Thymus (tissue), 11 donors: ENCODE measurements at regions not wholly inside any gene's neighbourhood (a gene's known extent, or its start where the extent isn't known, plus 50 kb on each side); places are given as distances from the start of the nearest gene placed in this dataset.
"Not testable (repeated sequence)": the region's sequence is repeated elsewhere in the genome, so short reads cannot be mapped to it uniquely, and the experiment has no call there.

Experiments used
- DNase-seq, 9 donors: peaks; one replicate each; pipeline ENCODE4 v3.0.0-alpha.2; 2013; ENCODE audit warnings: low spot score in 9 of 9, low read depth in 6 of 9, missing footprints in 1 of 9
- H3K27ac ChIP-seq, 2 donors: one replicate each; pipeline ENCODE4 v1.5.1; 2013; ENCODE audit warnings: control low read depth in 1 of 2, low read depth in 1 of 2, low read length in 1 of 2, mild to moderate bottlenecking in 1 of 2, moderate library complexity in 1 of 2
- H3K27me3 ChIP-seq, 2 donors: one replicate each; pipeline ENCODE4 v1.5.1; 2013; ENCODE audit warnings: low read length in 1 of 2; ENCODE audit not compliant: control insufficient read depth in 2 of 2, insufficient read depth in 1 of 2
- H3K36me3 ChIP-seq, 2 donors: one replicate each; pipeline ENCODE4 v1.5.1; 2013; ENCODE audit warnings: low read length in 1 of 2, mild to moderate bottlenecking in 1 of 2, moderate library complexity in 1 of 2; ENCODE audit not compliant: control insufficient read depth in 2 of 2, insufficient read depth in 2 of 2
- H3K4me1 ChIP-seq, 2 donors: one replicate each; pipeline ENCODE4 v1.5.1; 2013; ENCODE audit warnings: low read length in 2 of 2; ENCODE audit not compliant: control insufficient read depth in 2 of 2, insufficient read depth in 2 of 2
- H3K4me3 ChIP-seq, 2 donors: one replicate each; pipeline ENCODE4 v1.5.1; 2013; ENCODE audit warnings: low read length in 2 of 2, control low read depth in 1 of 2, mild to moderate bottlenecking in 1 of 2
- H3K9me3 ChIP-seq, 2 donors: one replicate each; pipeline ENCODE4 v1.5.1; 2013; ENCODE audit warnings: low read length in 1 of 2, mild to moderate bottlenecking in 1 of 2; ENCODE audit not compliant: control insufficient read depth in 2 of 2, insufficient read depth in 1 of 2
- WGBS: extraction: QIAGEN DNeasy Blood & Tissue Kit; methylation state at CpG from one replicate; pipeline ENCODE4 v1.1.7; 2013; 5-methylcytosine and 5-hydroxymethylcytosine counted together
- donor health status: healthy.

DNA sequence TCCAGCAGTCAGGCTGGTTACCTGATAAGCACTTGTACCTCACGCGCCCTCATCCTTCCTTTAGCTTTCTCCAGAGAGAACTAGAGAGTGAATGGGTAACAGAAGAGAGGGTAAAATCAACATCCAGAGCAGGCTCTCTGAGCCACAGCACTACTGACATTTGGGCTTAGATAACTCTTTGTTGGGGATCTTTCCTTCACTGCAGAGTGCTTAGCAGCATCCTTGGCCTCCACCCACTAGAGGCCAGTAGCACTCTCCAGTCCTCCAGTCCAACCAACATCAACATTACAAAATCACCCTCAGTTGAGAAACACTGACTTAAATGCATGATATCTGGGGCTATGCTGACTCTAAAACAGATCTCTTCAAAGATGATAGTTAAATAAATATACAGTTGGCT, 220.7 kb downstream of the TACR3 start:
- H3K27ac ChIP-seq: no peak overlapping the region
- no peaks in the 10 kb centered on the region for H3K4me1 ChIP-seq
- no peak overlapping the region for H3K4me3 ChIP-seq
- no peaks in the 10 kb centered on the region for H3K36me3 ChIP-seq
- 92% methylated on average over 2 of the region's 2 CpGs for WGBS
- no peaks in the 10 kb centered on the region for H3K9me3 ChIP-seq
- no peaks in the 10 kb centered on the region for H3K27me3 ChIP-seq
- DNase-seq: no peak

GRCh38 chr4:103498161-103499070, 221.4 kb downstream of the TACR3 start:
- H3K9me3 ChIP-seq: no peaks in the 10 kb centered on the region
- H3K4me3 ChIP-seq: no peak overlapping the region
- no peaks in the 10 kb centered on the region for H3K4me1 ChIP-seq
- no peaks in the 10 kb centered on the region for H3K27me3 ChIP-seq
- WGBS: 83% methylated on average over 8 of the region's 8 CpGs
- no peaks in the 10 kb centered on the region for H3K36me3 ChIP-seq
- no peak for DNase-seq
- no peak overlapping the region for H3K27ac ChIP-seq

DNA sequence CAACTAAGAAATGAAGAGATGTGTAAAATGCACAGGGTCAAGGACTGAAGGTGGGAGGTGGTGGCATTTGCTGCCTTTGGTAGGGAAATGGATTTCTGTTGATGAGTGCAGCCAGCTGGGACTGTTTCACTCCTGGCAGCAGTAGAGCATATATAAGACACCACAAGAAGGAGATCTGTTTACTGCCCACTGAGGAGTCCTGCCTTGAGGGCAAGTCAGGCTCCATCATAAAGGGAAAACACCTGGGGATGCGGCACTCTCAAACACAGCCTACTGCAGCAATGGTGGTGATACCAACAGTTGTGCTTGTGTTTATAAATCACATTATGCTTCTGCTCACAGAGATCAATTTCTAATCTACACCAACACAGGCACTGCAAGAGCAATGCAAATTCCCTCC, 222.1 kb downstream of the TACR3 start:
- Histone ChIP-seq H3K36me3 (no peaks in the 10 kb centered on the region), H3K27ac (no peak overlapping the region), H3K4me1 (no peaks in the 10 kb centered on the region), H3K4me3 (no peak overlapping the region), H3K27me3 (no peaks in the 10 kb centered on the region), H3K9me3 (no peaks in the 10 kb centered on the region)
- no peak for DNase-seq
- 98% methylated on average over 1 of the region's 1 CpG for WGBS

- Histone ChIP-seq H3K9me3 (no peaks in the 10 kb centered on the region), H3K36me3 (no peaks in the 10 kb centered on the region), H3K4me1 (no peaks in the 10 kb centered on the region), H3K27me3 (no peaks in the 10 kb centered on the region), H3K4me3 (no peak overlapping the region), H3K27ac (no peak overlapping the region)
- no peak for DNase-seq
- 91% methylated on average over 5 of the region's 5 CpGs for WGBS
Observed at GRCh38 chr4:103496800-103497199, 223.0 kb downstream of the TACR3 start.

DNA sequence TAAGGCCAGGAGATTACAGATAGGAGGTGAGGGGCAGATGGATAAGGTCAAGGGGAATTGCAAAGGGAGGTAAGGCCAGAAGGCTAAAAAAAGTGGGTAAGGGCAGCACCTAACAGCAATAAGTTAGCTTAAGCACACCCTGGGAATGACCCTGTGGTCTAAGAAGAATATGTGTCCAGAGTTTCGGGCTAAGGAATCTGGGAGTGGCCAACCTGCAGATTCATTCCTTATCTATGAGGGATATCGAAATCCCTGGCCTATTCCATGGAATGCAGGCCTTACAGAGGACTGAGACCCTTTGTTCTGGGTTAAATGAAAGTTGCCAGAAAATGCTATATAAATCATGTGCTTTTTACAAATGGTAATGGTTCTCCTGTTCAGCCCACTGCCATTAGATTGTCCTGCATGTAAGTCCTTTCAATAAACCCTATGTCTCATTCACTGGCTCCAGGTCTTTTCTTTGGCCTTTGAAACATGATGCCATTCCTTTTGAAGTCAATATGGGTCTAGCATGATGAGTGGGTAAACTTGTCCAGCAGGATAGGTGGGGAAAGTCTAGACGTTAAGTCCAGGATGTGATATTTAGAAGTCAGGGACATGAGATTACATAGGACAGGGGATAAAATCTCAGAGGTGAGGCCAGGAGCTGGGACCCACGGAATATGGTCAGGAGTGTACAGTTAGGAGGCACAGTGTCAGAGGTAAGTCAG, 226.2 kb downstream of the TACR3 start:
- DNase-seq: no peak
- WGBS: 93% methylated on average over 4 of the region's 4 CpGs
- no peaks in the 10 kb centered on the region for H3K36me3 ChIP-seq
- no peaks in the 10 kb centered on the region for H3K27me3 ChIP-seq
- H3K4me3 ChIP-seq: no peak overlapping the region
- H3K4me1 ChIP-seq: no peaks in the 10 kb centered on the region
- no peaks in the 10 kb centered on the region for H3K9me3 ChIP-seq
- H3K27ac ChIP-seq: no peak overlapping the region

GRCh38 chr4:103485296-103485695, 234.5 kb downstream of the TACR3 start:
- H3K36me3 ChIP-seq, H3K4me3 ChIP-seq, H3K4me1 ChIP-seq, DNase-seq, H3K9me3 ChIP-seq, H3K27me3 ChIP-seq, H3K27ac ChIP-seq: not testable (repeated sequence)
- 85% methylated on average over 4 of the region's 4 CpGs for WGBS

DNA sequence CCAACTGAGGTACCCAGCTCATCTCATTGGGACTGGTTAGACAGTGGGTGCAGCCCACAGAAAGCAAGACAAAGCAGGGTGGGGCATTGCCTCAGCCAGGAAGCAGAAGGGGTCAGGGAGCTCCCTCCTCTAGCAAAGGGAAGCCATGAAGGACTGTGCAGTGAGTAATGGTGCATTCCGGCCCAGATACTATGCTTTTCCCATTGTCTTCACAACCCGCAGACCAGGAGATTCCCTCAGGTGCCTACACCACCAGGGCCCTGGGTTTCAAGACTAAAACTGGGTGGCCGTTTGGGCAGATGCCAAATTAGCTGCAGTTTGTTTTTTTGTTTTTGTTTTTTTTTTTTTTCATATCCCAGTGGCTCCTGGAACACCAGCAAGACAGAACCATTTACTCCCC, 235.3 kb downstream of the TACR3 start:
- WGBS: 87% methylated on average over 3 of the region's 3 CpGs
- H3K9me3 ChIP-seq: no peaks in the 10 kb centered on the region
- no peak for DNase-seq
- no peak overlapping the region for H3K4me3 ChIP-seq
- H3K27me3 ChIP-seq: no peaks in the 10 kb centered on the region
- no peaks in the 10 kb centered on the region for H3K36me3 ChIP-seq
- no peak overlapping the region for H3K27ac ChIP-seq
- no peaks in the 10 kb centered on the region for H3K4me1 ChIP-seq

DNA sequence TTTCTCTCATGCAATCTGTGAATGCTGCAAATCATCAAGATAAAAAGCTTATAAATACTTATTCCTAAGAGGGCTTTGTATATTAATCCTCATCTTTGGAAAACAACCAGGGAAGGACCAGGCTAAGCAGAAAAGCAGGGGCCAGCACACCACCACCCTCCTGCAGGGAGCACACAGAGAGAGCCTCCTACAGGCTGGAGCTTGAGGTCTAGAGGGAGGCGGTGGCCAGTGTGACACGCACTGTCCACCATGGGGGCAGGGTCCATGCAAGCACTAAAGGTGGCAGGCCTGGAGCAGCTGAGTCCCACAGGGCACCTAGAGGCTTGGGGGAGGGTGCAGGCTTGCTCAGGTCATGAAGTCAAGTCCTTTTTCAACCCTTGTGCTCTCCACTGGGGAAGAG, 236.9 kb downstream of the TACR3 start:
- DNase-seq: no peak
- Histone ChIP-seq H3K4me3 (no peak overlapping the region), H3K27ac (no peak overlapping the region), H3K9me3 (no peaks in the 10 kb centered on the region), H3K27me3 (no peaks in the 10 kb centered on the region), H3K36me3 (no peaks in the 10 kb centered on the region), H3K4me1 (no peaks in the 10 kb centered on the region)
- 97% methylated on average over 2 of the region's 2 CpGs for WGBS

DNA sequence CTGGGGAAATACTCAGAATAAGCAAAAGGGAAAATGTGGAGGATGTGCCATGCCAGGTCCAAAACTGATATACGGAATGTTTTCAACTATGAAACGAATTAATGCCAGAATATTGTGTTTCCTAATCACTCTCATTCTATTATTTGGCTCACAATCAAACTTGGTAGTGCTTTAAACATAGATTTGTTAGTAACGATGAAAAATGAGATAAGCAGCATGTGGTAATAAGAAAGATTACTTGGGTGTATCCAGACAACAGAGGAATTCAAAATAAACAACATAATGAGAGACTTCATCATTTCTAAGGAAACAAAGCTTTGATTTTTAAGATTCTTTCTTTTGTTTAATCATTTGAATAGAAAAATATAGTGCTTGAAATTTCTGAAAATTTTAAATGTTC, 237.3 kb downstream of the TACR3 start:
- no peak for DNase-seq
- H3K4me3 ChIP-seq: no peak overlapping the region
- H3K9me3 ChIP-seq: no peaks in the 10 kb centered on the region
- H3K27ac ChIP-seq: no peak overlapping the region
- no peaks in the 10 kb centered on the region for H3K36me3 ChIP-seq
- no peaks in the 10 kb centered on the region for H3K4me1 ChIP-seq
- H3K27me3 ChIP-seq: no peaks in the 10 kb centered on the region
- 81% methylated on average over 3 of the region's 3 CpGs for WGBS
